ENCODE measurements at regions not wholly inside any gene's neighbourhood (a gene's known extent, or its start where the extent isn't known, plus 50 kb on each side); places are given as distances from the start of the nearest gene placed in this dataset.

DNA sequence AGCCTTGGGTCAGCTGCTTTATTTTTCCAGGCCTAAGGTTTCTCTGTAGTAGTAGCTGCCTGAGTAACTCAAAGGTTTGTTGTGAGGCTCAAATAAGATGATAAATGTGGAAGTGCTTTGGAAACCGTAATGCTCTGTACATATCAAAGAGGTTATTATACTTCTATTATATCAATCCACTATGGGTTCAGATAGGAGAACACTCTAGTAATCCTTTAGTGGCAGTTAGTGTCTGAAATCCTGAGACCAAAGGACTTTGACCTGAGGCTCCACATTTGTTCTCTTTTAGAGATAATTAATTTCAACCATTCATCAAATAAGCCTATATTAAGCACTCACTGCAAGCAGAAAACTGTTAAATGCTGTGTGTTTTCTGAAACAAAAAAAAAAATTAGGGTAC, 128.6 kb upstream of the BCL6 start:
- H3K27ac Mint-ChIP-seq, result no peak overlapping the region
- Histone ChIP-seq H3K79me1 (ENCODE audit: insufficient read depth, low read depth, low read length, poor library complexity, severe bottlenecking) (no peaks in the 10 kb centered on the region), H4K5ac (ENCODE audit: insufficient read length, low read depth, low read length) (no peak overlapping the region), H3K9me3 (ENCODE audit: control insufficient read depth, low read depth, low read length) (no peaks in the 10 kb centered on the region), H2BK120ac (ENCODE audit: low read depth, low read length, poor library complexity, severe bottlenecking) (no peak overlapping the region), H3K79me2 (ENCODE audit: insufficient read depth, low read length) (no peaks in the 10 kb centered on the region; the same call in 1 of the 2 replicates), H3K56ac (ENCODE audit: insufficient read length, low read depth, low read length) (no peak overlapping the region), H3K4me1 (ENCODE audit: insufficient read depth, low read length) (no peaks in the 10 kb centered on the region), H3K23me2 (ENCODE audit: insufficient read length, low read depth, low read length, poor library complexity, severe bottlenecking) (no peaks in the 10 kb centered on the region), H2BK5ac (ENCODE audit: insufficient read length, low read length) (no peak overlapping the region), H2BK15ac (ENCODE audit: low read depth, low read length) (no peak overlapping the region), H2BK20ac (ENCODE audit: low read depth, low read length, poor library complexity, severe bottlenecking) (no peak overlapping the region), H3K27ac (ENCODE audit: insufficient read length, low read depth, low read length) (no peak overlapping the region), H3K18ac (ENCODE audit: insufficient read length, low read depth, low read length) (no peak overlapping the region), H3T11ph (ENCODE audit: low read length) (no peak overlapping the region), H3K4me2 (ENCODE audit: insufficient read depth, insufficient read length, low read length) (no peak overlapping the region), H3K23ac (ENCODE audit: insufficient read length, low read depth, low read length) (no peak overlapping the region), H3K9ac (ENCODE audit: extremely low read depth, insufficient read length, low read length) (no peak overlapping the region), H2AK5ac (ENCODE audit: insufficient read length, low read length) (no peak overlapping the region), H4K8ac (replicated peaks; ENCODE audit: insufficient read length, low read depth, low read length) (no peak overlapping the region), H2AFZ (ENCODE audit: low read length) (no peak overlapping the region), H3K4ac (ENCODE audit: low read depth, low read length) (no peak overlapping the region), H2BK12ac (ENCODE audit: insufficient read length, low read depth, low read length) (no peak overlapping the region), H4K91ac (ENCODE audit: insufficient read length, low read depth, low read length) (no peak overlapping the region), H4K20me1 (ENCODE audit: control insufficient read depth, insufficient read depth, insufficient read length) (no peaks in the 10 kb centered on the region), H3K27me3 (ENCODE audit: insufficient read depth, low read length) (no peaks in the 10 kb centered on the region), H3K14ac (ENCODE audit: insufficient read depth, low read length) (no peak overlapping the region)
- TF ChIP-seq, protein P1, sequence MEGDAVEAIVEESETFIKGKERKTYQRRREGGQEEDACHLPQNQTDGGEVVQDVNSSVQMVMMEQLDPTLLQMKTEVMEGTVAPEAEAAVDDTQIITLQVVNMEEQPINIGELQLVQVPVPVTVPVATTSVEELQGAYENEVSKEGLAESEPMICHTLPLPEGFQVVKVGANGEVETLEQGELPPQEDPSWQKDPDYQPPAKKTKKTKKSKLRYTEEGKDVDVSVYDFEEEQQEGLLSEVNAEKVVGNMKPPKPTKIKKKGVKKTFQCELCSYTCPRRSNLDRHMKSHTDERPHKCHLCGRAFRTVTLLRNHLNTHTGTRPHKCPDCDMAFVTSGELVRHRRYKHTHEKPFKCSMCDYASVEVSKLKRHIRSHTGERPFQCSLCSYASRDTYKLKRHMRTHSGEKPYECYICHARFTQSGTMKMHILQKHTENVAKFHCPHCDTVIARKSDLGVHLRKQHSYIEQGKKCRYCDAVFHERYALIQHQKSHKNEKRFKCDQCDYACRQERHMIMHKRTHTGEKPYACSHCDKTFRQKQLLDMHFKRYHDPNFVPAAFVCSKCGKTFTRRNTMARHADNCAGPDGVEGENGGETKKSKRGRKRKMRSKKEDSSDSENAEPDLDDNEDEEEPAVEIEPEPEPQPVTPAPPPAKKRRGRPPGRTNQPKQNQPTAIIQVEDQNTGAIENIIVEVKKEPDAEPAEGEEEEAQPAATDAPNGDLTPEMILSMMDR (conservative IDR thresholded peaks at IDR 0.05), result no peak
- peaks cover 2 to 3% of the 10 kb centered on the region in 2 experiments; a peak in 3 of 5 replicates for H3K9me3 Mint-ChIP-seq
- H3K36me3 Mint-ChIP-seq (ENCODE audit: insufficient read depth in 1 of 3, low read depth in 3 of 3), result peaks cover 2 to 4% (median 4%) of the 10 kb centered on the region in 3 experiments; a peak in 4 of 7 replicates
- H3K27me3 Mint-ChIP-seq (ENCODE audit: low read depth), result no peaks in the 10 kb centered on the region
- no peak for DNase-seq
- no peaks in the 10 kb centered on the region for H3K4me1 Mint-ChIP-seq
- WGBS (ENCODE audit: extremely low coverage, insufficient read length, low lambda C conversion rate), result no CpG with 5 or more reads among the region's 1 CpG
- H3K4me3 Mint-ChIP-seq, result no peak overlapping the region

All from H9 (cell line).